ENCODE measurements at regions not wholly inside any gene's neighbourhood (a gene's known extent, or its start where the extent isn't known, plus 50 kb on each side); places are given as distances from the start of the nearest gene placed in this dataset.
"Not testable (repeated sequence)": the region's sequence is repeated elsewhere in the genome, so short reads cannot be mapped to it uniquely, and the experiment has no call there.

GRCh38 chr6:28809947-28810658 lies 113.7 kb downstream of the TRIM27 start:
- no peak for DNase-seq

- no peak for DNase-seq
These were observed 113.1 kb downstream of the TRIM27 start for GRCh38 chr6:28810659-28811053.

GRCh38 chr6:28811873-28812272 lies 111.9 kb downstream of the TRIM27 start:
- no peak for DNase-seq

- no peak for DNase-seq
These were observed 110.8 kb downstream of the TRIM27 start for GRCh38 chr6:28812778-28813569.

GRCh38 chr6:28814032-28814976 lies 109.5 kb downstream of the TRIM27 start:
- DNase-seq, result no peak

GRCh38 chr6:28816339-28816908 lies 107.4 kb downstream of the TRIM27 start:
- no peak for DNase-seq

GRCh38 chr6:28816909-28817807 lies 106.6 kb downstream of the TRIM27 start:
- DNase-seq, result no peak

- no peak for DNase-seq
These were observed 106.0 kb downstream of the TRIM27 start for GRCh38 chr6:28817808-28818145.

- DNase-seq, result no peak
These were observed 98.7 kb downstream of the TRIM27 start for GRCh38 chr6:28824793-28825731.

- no peak for DNase-seq
These were observed 98.0 kb downstream of the TRIM27 start for GRCh38 chr6:28825732-28826293.

- DNase-seq, result not testable (repeated sequence)
These were observed 92.1 kb downstream of the TRIM27 start for GRCh38 chr6:28831683-28832082.

GRCh38 chr6:28836703-28837102 lies 87.1 kb downstream of the TRIM27 start:
- not testable (repeated sequence) for DNase-seq

GRCh38 chr6:28838289-28838633 lies 85.5 kb downstream of the TRIM27 start:
- peak; percentile 61 for DNase-seq

- DNase-seq, result peak; percentile 75
These were observed 84.9 kb downstream of the TRIM27 start for GRCh38 chr6:28838634-28839442.

GRCh38 chr6:28839443-28840120 lies 84.2 kb downstream of the TRIM27 start:
- no peak for DNase-seq

- DNase-seq, result peak; percentile 1
These were observed 82.5 kb downstream of the TRIM27 start for GRCh38 chr6:28841290-28841689.

GRCh38 chr6:28848756-28849155 lies 75.0 kb downstream of the TRIM27 start:
- not testable (repeated sequence) for DNase-seq

All from NCI-H1436 (cell line).